MM.1S (cell line): ENCODE measurements at regions not wholly inside any gene's neighbourhood (a gene's known extent, or its start where the extent isn't known, plus 50 kb on each side); places are given as distances from the start of the nearest gene placed in this dataset.
"Not testable (repeated sequence)": the region's sequence is repeated elsewhere in the genome, so short reads cannot be mapped to it uniquely, and the experiment has no call there.

Experiments used
- DNase-seq: peaks from one replicate; pipeline ENCODE4 v3.0.0-alpha.2; 2015
- H2AFZ ChIP-seq: fragments of 300-600 bp; sonication (generic); 2 replicates; pipeline ENCODE4 v1.6.0; 2016; ENCODE audit warnings: antibody characterized with exemption, low read length
- H3F3A ChIP-seq: fragments of 300-600 bp; sonication (generic); 2 replicates; pipeline ENCODE4 v1.6.1; 2016; ENCODE audit warnings: mild to moderate bottlenecking, antibody characterized with exemption, low read length, moderate library complexity, mixed read lengths; ENCODE audit not compliant: insufficient read depth
- H3K27ac ChIP-seq: fragments of 300-600 bp; sonication (generic); 2 replicates; pipeline ENCODE4 v1.5.1; 2016; ENCODE audit warnings: mild to moderate bottlenecking, low read length
- H3K27me3 ChIP-seq: fragments of 300-600 bp; sonication (generic); replicated peaks from 2 replicates; pipeline ENCODE4 v1.6.0; 2016; ENCODE audit warnings: low read length; ENCODE audit not compliant: insufficient read depth
- H3K36me3 ChIP-seq: fragments of 300-600 bp; sonication (generic); replicated peaks from 2 replicates; pipeline ENCODE4 v1.6.1; 2016; ENCODE audit warnings: mild to moderate bottlenecking, low read length, mixed read lengths; ENCODE audit not compliant: insufficient read depth
- H3K4me1 ChIP-seq: fragments of 300-600 bp; sonication (generic); 2 replicates; pipeline ENCODE4 v1.6.1; 2016; ENCODE audit warnings: low read length, mixed read lengths
- H3K4me2 ChIP-seq: fragments of 300-600 bp; sonication (generic); 2 replicates; pipeline ENCODE4 v1.6.0; 2016; ENCODE audit warnings: low read depth, low read length
- H3K4me3 ChIP-seq: fragments of 300-600 bp; sonication (generic); 2 replicates; pipeline ENCODE4 v1.5.1; 2016; ENCODE audit warnings: low read length, mixed read lengths
- H3K79me2 ChIP-seq: fragments of 300-600 bp; sonication (generic); 2 replicates; pipeline ENCODE4 v1.6.1; 2016; ENCODE audit warnings: mixed run types, low read length, mixed read lengths
- H3K9ac ChIP-seq: fragments of 300-600 bp; sonication (generic); 2 replicates; pipeline ENCODE4 v1.6.1; 2016; ENCODE audit warnings: low read length, mixed read lengths
- H3K9me2 ChIP-seq: fragments of 300-600 bp; sonication (generic); replicated peaks from 2 replicates; pipeline ENCODE4 v1.6.1; 2016; ENCODE audit warnings: mild to moderate bottlenecking, low read length, mixed read lengths; ENCODE audit not compliant: insufficient read depth
- H3K9me3 ChIP-seq: fragments of 300-600 bp; sonication (generic); replicated peaks from 2 replicates; pipeline ENCODE4 v1.6.1; 2016; ENCODE audit warnings: mild to moderate bottlenecking, low read length, mixed read lengths; ENCODE audit not compliant: insufficient read depth
- H4K20me1 ChIP-seq: fragments of 300-600 bp; sonication (generic); 2 replicates; pipeline ENCODE4 v1.6.1; 2016; ENCODE audit warnings: mild to moderate bottlenecking, low read length, moderate library complexity, mixed read lengths; ENCODE audit not compliant: insufficient read depth
- EZH2 ChIP-seq: fragments of 300-600 bp; sonication (generic); optimal IDR thresholded peaks from 2 replicates; pipeline ENCODE3; 2017; ENCODE audit warnings: low read depth, mild to moderate bottlenecking, antibody characterized with exemption, low read length, mixed read lengths
- EZH2phosphoT487 ChIP-seq: fragments of 300-600 bp; sonication (generic); IDR thresholded peaks from 2 replicates; pipeline ENCODE4 v1.6.1; 2018; ENCODE audit warnings: antibody characterized with exemption, low read length
- TF ChIP-seq, protein P1 (sequence below): fragments of 300-600 bp; sonication (generic); IDR thresholded peaks from 2 replicates; pipeline ENCODE4 v1.5.1; 2016; ENCODE audit warnings: antibody characterized with exemption, low read length, mixed read lengths

DNA sequence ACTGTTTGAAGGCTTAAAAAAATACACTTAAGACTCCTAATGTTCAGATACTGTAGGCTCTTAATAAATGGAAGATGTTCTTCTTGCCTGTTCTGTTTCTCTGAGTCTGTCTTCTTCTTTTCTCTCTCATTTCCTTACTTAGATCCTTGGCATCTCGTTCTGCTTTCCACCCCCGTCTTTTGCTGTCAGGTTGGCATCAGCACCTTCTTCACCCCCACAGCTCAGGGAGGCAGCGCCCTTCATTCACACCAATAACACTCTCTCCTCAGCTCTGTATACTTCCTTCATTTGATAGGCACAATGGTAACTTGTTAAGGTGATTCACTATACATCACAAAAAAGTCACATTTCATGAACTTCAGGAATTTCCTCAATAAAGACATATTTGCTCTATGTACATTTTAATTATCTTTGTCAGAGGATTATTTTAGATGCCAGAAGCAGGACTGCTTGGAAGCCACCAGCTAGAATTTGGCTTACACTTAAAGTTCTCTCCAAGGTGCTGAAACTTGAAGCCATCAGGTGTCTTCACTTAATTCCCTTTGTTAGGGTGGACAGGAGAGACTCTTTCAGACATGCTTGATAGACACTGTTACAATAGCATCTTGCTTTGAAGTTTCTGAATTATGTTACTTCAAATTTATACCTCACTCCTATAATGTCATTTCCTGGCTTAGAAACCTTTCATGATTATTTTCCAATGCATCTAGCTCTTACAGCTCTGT is 670.1 kb upstream of the C16orf82 start:
- Histone ChIP-seq H3K4me2 (no peak overlapping the region), H3K9me2 (no peaks in the 10 kb centered on the region), H3K79me2 (no peaks in the 10 kb centered on the region), H3K9me3 (no peaks in the 10 kb centered on the region), H3K4me1 (no peaks in the 10 kb centered on the region), H4K20me1 (no peaks in the 10 kb centered on the region; the same call in 1 of the 2 replicates), H3K36me3 (no peaks in the 10 kb centered on the region), H3F3A (no peaks in the 10 kb centered on the region), H3K27me3 (no peaks in the 10 kb centered on the region), H3K27ac (no peak overlapping the region), H3K9ac (no peak overlapping the region), H2AFZ (no peak overlapping the region), H3K4me3 (no peak overlapping the region)
- peak; percentile 21 for DNase-seq
- TF ChIP-seq EZH2phosphoT487 (no peak), EZH2 (no peak)
- TF ChIP-seq, protein P1, sequence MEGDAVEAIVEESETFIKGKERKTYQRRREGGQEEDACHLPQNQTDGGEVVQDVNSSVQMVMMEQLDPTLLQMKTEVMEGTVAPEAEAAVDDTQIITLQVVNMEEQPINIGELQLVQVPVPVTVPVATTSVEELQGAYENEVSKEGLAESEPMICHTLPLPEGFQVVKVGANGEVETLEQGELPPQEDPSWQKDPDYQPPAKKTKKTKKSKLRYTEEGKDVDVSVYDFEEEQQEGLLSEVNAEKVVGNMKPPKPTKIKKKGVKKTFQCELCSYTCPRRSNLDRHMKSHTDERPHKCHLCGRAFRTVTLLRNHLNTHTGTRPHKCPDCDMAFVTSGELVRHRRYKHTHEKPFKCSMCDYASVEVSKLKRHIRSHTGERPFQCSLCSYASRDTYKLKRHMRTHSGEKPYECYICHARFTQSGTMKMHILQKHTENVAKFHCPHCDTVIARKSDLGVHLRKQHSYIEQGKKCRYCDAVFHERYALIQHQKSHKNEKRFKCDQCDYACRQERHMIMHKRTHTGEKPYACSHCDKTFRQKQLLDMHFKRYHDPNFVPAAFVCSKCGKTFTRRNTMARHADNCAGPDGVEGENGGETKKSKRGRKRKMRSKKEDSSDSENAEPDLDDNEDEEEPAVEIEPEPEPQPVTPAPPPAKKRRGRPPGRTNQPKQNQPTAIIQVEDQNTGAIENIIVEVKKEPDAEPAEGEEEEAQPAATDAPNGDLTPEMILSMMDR = no peak

DNA sequence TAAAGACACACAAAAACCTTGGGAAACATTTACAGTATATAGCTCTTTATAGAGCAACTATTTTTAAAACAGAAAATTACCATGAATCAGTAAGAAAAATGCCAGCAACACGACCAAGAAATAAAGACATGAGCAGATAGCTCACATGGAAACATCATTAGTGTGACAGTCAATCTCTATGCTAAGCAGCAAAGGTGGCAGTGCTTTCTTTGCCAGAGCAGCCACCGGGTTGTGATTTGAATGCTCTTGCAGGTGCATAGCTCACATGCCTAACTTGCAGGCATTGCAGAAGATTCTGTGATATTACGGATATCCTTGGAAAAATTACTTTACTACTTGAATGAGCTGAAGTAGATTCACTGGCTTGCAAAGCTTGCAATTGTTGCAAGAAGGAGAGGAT is 652.9 kb upstream of the C16orf82 start:
- Histone ChIP-seq H3K9me3 (no peaks in the 10 kb centered on the region), H3K79me2 (no peaks in the 10 kb centered on the region), H3K4me1 (no peaks in the 10 kb centered on the region), H3K4me3 (no peak overlapping the region), H3K9ac (no peak overlapping the region), H3K27ac (no peak overlapping the region), H3K9me2 (no peaks in the 10 kb centered on the region), H3F3A (no peaks in the 10 kb centered on the region), H3K4me2 (no peak overlapping the region), H3K27me3 (no peaks in the 10 kb centered on the region), H4K20me1 (no peaks in the 10 kb centered on the region), H2AFZ (no peak overlapping the region), H3K36me3 (no peaks in the 10 kb centered on the region)
- DNase-seq = no peak
- TF ChIP-seq, protein P1 = no peak
- TF ChIP-seq EZH2phosphoT487 (no peak), EZH2 (no peak)

DNA sequence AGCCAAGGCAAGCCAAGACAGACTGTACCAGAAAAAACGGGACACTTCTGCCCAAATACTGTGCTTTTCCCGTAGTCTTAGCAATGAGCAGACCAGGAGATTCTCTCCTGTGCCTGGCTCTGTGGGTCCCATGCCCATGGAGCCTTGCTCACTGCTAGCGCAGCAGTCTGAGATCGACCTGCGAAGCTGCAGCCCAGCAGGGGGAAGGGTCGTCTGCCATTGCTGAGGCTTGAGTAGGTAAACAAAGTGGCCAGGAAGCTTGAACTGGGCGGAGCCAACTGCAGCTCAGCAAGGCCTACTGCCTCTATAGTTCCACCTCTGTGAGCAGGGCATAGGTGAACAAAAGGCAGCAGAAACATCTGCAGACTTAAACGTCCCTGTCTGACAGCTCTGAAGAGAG is 647.3 kb upstream of the C16orf82 start:
- H3K36me3 ChIP-seq, H4K20me1 ChIP-seq, H2AFZ ChIP-seq, H3K9me2 ChIP-seq, H3K4me3 ChIP-seq, H3K9ac ChIP-seq, H3K27me3 ChIP-seq, DNase-seq, H3K27ac ChIP-seq, H3F3A ChIP-seq, H3K79me2 ChIP-seq, H3K4me1 ChIP-seq, H3K4me2 ChIP-seq, H3K9me3 ChIP-seq: not testable (repeated sequence)

DNA sequence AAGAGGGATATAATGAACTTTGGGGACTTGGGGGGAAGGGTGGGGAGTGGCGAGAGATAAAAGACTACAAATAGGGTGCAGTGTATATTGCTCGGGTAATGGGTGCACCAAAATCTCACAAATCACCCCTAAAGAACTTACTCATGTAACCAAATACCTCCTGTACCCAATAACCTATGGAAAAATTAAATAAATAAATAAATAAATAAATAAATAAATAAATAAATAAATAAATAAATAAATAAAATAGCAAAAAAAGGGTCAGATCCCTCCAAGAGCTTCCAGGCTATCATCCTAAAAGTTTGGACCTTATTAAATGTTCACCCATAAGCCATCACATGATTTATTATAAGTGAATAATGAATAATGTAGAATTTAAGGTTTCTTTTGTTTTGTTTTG is 636.1 kb upstream of the C16orf82 start:
- Histone ChIP-seq H3K4me2 (no peak overlapping the region), H3K4me3 (no peak overlapping the region), H4K20me1 (no peaks in the 10 kb centered on the region), H3K4me1 (no peaks in the 10 kb centered on the region), H3K27me3 (no peaks in the 10 kb centered on the region), H3F3A (no peaks in the 10 kb centered on the region), H3K9me3 (no peaks in the 10 kb centered on the region), H3K27ac (no peak overlapping the region), H3K9me2 (no peaks in the 10 kb centered on the region), H3K9ac (no peak overlapping the region), H2AFZ (no peak overlapping the region), H3K79me2 (no peaks in the 10 kb centered on the region), H3K36me3 (no peaks in the 10 kb centered on the region)
- no peak for DNase-seq
- TF ChIP-seq EZH2 = no peak
- TF ChIP-seq EZH2phosphoT487 = no peak
- TF ChIP-seq, protein P1 = no peak
